ENCODE measurements at regions not wholly inside any gene's neighbourhood (a gene's known extent, or its start where the extent isn't known, plus 50 kb on each side); places are given as distances from the start of the nearest gene placed in this dataset.
A peak's percentile ranks its signal among the peaks of the same experiment; 100 is the strongest.

GRCh38 chr10:44703241-44704155 lies 207.6 kb upstream of the TMEM72 start:
- H3F3A ChIP-seq (ENCODE audit: insufficient read depth), result peaks cover 25% of the 10 kb centered on the region
- no peak overlapping the region for H2AFZ ChIP-seq
- no peaks in the 10 kb centered on the region for H3K27me3 ChIP-seq (replicated peaks; ENCODE audit: insufficient read depth)
- H3K4me1 ChIP-seq (ENCODE audit: insufficient read depth), result peaks cover 39% of the 10 kb centered on the region
- H4K20me1 ChIP-seq (ENCODE audit: insufficient read depth), result no peaks in the 10 kb centered on the region
- in situ Hi-C loops (cut with MboI), result no loop called here
- peak; percentile 74 for DNase-seq
- TF ChIP-seq EZH2phosphoT487 (IDR thresholded peaks at IDR 0.05; ENCODE audit: insufficient read depth, low read depth) (no peak), EZH2 (IDR thresholded peaks at IDR 0.05; ENCODE audit: insufficient read depth, poor library complexity, severe bottlenecking) (no peak)
- H3K36me3 ChIP-seq (ENCODE audit: low read depth), result no peaks in the 10 kb centered on the region; the same call in 1 of the 2 replicates
- no peaks in the 10 kb centered on the region for H3K9me3 ChIP-seq (ENCODE audit: low read depth)
- WGBS, 2 experiments (ENCODE audit: low coverage in 1 of 2, low lambda C conversion rate in 2 of 2, missing lambda C conversion rate in 2 of 2), result 66 to 78% methylated on average over 6 of the region's 6 CpGs
- peak overlapping the region; percentile 41 for H3K4me2 ChIP-seq (ENCODE audit: unreplicated experiment)
- no peaks in the 10 kb centered on the region for H3K79me2 ChIP-seq (ENCODE audit: insufficient read depth)
- H3K9me2 ChIP-seq (ENCODE audit: insufficient read depth), result no peaks in the 10 kb centered on the region
- peak overlapping the region; percentile 23; the same call in 1 of the 2 replicates for H3K4me3 ChIP-seq
- peak overlapping the region; percentile 47 for H3K27ac ChIP-seq
- H3K9ac ChIP-seq, result peak overlapping the region; percentile 5; the same call in 1 of the 2 replicates

GRCh38 chr10:44704616-44705015 lies 206.5 kb upstream of the TMEM72 start:
- H3F3A ChIP-seq (ENCODE audit: insufficient read depth), result peaks cover 25% of the 10 kb centered on the region
- DNase-seq, result no peak
- no peaks in the 10 kb centered on the region for H3K27me3 ChIP-seq (replicated peaks; ENCODE audit: insufficient read depth)
- H3K9me2 ChIP-seq (ENCODE audit: insufficient read depth), result no peaks in the 10 kb centered on the region
- no peaks in the 10 kb centered on the region for H3K79me2 ChIP-seq (ENCODE audit: insufficient read depth)
- H4K20me1 ChIP-seq (ENCODE audit: insufficient read depth), result no peaks in the 10 kb centered on the region
- whole genome bisulfite sequencing, 2 experiments (ENCODE audit: low coverage in 1 of 2, low lambda C conversion rate in 2 of 2, missing lambda C conversion rate in 2 of 2), result 93 to 100% methylated on average over 1 of the region's 1 CpG
- H3K4me2 ChIP-seq (ENCODE audit: unreplicated experiment), result no peak overlapping the region
- peaks cover 39% of the 10 kb centered on the region for H3K4me1 ChIP-seq (ENCODE audit: insufficient read depth)
- TF ChIP-seq EZH2phosphoT487 (IDR thresholded peaks at IDR 0.05; ENCODE audit: insufficient read depth, low read depth) (no peak), EZH2 (IDR thresholded peaks at IDR 0.05; ENCODE audit: insufficient read depth, poor library complexity, severe bottlenecking) (no peak)
- no peak overlapping the region for H3K4me3 ChIP-seq
- no peaks in the 10 kb centered on the region for H3K9me3 ChIP-seq (ENCODE audit: low read depth)
- H2AFZ ChIP-seq, result no peak overlapping the region
- in situ Hi-C loops (cut with MboI), result no loop called here
- H3K9ac ChIP-seq, result no peak overlapping the region
- no peaks in the 10 kb centered on the region; the same call in 1 of the 2 replicates for H3K36me3 ChIP-seq (ENCODE audit: low read depth)
- no peak overlapping the region for H3K27ac ChIP-seq

- Histone ChIP-seq H2AFZ (no peak overlapping the region), H3K36me3 (ENCODE audit: low read depth) (no peaks in the 10 kb centered on the region; the same call in 1 of the 2 replicates), H3K9ac (peak overlapping the region; percentile 62), H3K4me3 (no peak overlapping the region), H3K9me3 (ENCODE audit: low read depth) (no peaks in the 10 kb centered on the region), H4K20me1 (ENCODE audit: insufficient read depth) (no peaks in the 10 kb centered on the region), H3K27me3 (replicated peaks; ENCODE audit: insufficient read depth) (no peaks in the 10 kb centered on the region), H3K27ac (peak overlapping the region; percentile 97), H3K4me1 (ENCODE audit: insufficient read depth) (peaks cover 39% of the 10 kb centered on the region), H3K4me2 (ENCODE audit: unreplicated experiment) (peak overlapping the region; percentile 44), H3F3A (ENCODE audit: insufficient read depth) (peaks cover 25% of the 10 kb centered on the region), H3K79me2 (ENCODE audit: insufficient read depth) (no peaks in the 10 kb centered on the region), H3K9me2 (ENCODE audit: insufficient read depth) (no peaks in the 10 kb centered on the region)
- DNase-seq, result peak; percentile 99
- TF ChIP-seq EZH2 (IDR thresholded peaks at IDR 0.05; ENCODE audit: insufficient read depth, poor library complexity, severe bottlenecking), result no peak
- in situ Hi-C loops (cut with MboI), result no loop called here
Observed at GRCh38 chr10:44706745-44707144, 204.4 kb upstream of the TMEM72 start.

- Histone ChIP-seq H3K9me3 (ENCODE audit: low read depth) (no peaks in the 10 kb centered on the region), H3K27ac (no peak overlapping the region), H3K9me2 (ENCODE audit: insufficient read depth) (no peaks in the 10 kb centered on the region), H3K4me1 (ENCODE audit: insufficient read depth) (peaks cover 16% of the 10 kb centered on the region), H2AFZ (no peak overlapping the region), H3K27me3 (replicated peaks; ENCODE audit: insufficient read depth) (no peaks in the 10 kb centered on the region), H3K36me3 (ENCODE audit: low read depth) (no peaks in the 10 kb centered on the region), H4K20me1 (ENCODE audit: insufficient read depth) (no peaks in the 10 kb centered on the region), H3K4me2 (ENCODE audit: unreplicated experiment) (no peak overlapping the region), H3K9ac (no peak overlapping the region), H3F3A (ENCODE audit: insufficient read depth) (peaks cover 12% of the 10 kb centered on the region; the same call in 1 of the 2 replicates), H3K4me3 (no peak overlapping the region), H3K79me2 (ENCODE audit: insufficient read depth) (no peaks in the 10 kb centered on the region)
- WGBS, 2 experiments (ENCODE audit: low coverage in 1 of 2, low lambda C conversion rate in 2 of 2, missing lambda C conversion rate in 2 of 2), result 79 to 81% methylated on average over 4 of the region's 4 CpGs
- in situ Hi-C loops (cut with MboI), result no loop called here
- no peak for DNase-seq
- TF ChIP-seq EZH2 (IDR thresholded peaks at IDR 0.05; ENCODE audit: insufficient read depth, poor library complexity, severe bottlenecking), result no peak
- TF ChIP-seq EZH2phosphoT487 (IDR thresholded peaks at IDR 0.05; ENCODE audit: insufficient read depth, low read depth), result no peak
Observed at GRCh38 chr10:44713307-44713706, 197.8 kb upstream of the TMEM72 start.
